GM18511 (cell line): ENCODE measurements at regions not wholly inside any gene's neighbourhood (a gene's known extent, or its start where the extent isn't known, plus 50 kb on each side); places are given as distances from the start of the nearest gene placed in this dataset.
"Not testable (repeated sequence)": the region's sequence is repeated elsewhere in the genome, so short reads cannot be mapped to it uniquely, and the experiment has no call there.

Experiments used
- ATAC-seq: cut with Tn5 transposase; IDR thresholded peaks from one replicate; pipeline ENCODE4 v1.9.1; 2021; ENCODE audit warnings: mild to moderate bottlenecking, moderate library complexity; ENCODE audit not compliant: unreplicated experiment

- ATAC-seq = no peak
Measured at GRCh38 chr7:51847461-51848134, 531.0 kb upstream of the COBL start.

GRCh38 chr7:51839130-51839529, 522.5 kb upstream of the COBL start:
- ATAC-seq = not testable (repeated sequence)

- no peak for ATAC-seq
Measured at GRCh38 chr7:51827631-51828030, 511.0 kb upstream of the COBL start.

GRCh38 chr7:51824050-51824449, 507.4 kb upstream of the COBL start:
- ATAC-seq = no peak

DNA sequence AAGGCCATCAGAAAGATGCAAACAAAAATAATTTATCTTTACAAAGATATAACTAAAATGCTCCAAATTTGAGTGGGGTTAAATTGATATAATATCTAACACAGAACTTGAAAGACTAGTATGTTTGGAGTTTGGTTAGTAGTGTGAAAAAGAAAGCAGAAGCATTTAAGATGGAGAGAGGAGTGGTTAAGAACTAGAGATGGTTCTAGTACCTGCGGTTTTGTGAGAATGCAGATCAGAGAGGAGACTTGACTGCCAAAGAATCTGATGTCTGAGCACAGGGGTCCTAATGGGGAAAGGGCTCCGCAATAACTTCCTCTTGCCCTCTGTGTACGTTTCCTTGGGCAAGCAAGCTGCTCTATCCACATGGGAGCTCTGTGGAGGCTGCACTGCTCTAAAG, 506.8 kb upstream of the COBL start:
- ATAC-seq = no peak

DNA sequence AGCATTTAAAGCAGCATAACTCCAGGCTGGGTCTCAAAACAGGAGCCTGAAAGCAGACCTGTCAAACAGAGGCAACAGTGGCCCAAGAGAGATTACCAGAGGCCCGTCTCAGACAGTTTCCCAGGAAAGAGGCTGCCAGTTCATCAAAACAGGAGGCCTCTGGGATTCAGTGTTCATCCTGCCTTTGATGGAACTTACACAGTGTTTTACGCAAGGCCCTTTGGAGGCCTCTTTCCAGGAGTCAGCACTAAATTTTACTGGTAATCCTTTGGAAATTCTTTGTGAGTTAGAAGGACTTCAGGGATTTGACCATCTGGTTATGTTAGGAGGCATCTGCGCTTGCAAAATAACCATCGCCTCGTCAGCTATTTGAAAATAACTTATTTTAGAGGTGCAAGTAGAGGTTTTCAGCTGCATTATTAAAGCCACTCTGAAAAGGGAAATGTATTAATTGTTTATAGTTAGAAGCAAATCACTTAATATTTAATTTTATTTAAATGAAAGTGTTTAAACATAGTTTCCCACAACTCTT, 501.2 kb upstream of the COBL start:
- no peak for ATAC-seq

- ATAC-seq = not testable (repeated sequence)
Measured at GRCh38 chr7:51805783-51806431, 489.3 kb upstream of the COBL start.

DNA sequence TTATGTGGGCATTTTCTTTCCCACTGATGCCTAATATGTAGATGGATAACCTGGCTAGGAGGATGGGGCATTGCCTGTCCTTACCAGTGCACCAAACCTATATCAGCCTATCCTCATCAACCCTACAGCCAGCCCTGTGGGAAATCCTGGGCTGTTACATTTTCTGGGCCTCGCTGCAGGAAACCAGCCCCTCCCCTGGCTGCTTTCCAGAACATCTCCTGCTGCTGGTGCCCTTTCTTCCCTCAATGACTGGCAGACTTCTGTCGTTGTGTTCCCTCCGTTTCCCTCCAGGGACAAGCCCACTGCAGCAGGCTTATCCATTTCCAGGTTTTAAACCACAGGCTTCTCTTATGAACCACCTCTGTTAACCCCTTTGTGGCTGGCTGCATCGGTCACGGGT, 486.1 kb upstream of the COBL start:
- ATAC-seq = no peak

DNA sequence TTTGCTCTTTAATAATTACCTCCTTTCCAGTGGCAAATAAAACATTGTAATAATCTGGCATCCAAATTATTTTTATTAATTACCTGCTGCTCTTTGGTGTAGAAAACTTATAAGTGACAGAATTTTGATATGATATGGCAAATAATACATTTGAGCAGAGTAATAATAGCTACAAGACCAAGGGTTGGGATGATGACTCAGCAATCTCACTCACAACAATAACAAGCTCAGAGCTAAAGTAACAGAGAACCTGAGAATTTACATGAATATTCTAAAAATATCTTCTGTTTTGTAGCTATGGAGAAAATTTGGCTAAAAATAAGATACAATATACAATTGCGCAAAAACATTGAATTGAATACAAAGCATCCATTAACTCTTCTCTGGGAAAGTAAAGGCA, 480.8 kb upstream of the COBL start:
- ATAC-seq = no peak

DNA sequence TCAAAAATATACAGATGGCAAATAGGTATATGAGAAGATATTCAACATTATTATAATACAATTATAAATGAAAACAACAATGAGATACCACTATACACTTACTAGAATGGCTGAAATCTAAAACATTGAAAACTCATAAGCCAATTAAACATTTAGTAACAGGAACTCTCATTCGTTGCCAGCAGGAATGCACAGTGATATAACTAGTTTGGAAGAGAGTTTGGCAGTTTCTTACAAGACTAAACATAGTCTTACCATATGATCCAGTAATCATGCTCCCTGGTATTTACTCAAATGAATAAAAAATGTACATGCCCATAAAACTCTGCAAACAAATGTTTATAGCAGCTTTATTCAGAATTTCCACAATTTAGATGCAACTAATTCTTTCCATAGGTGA, 476.2 kb upstream of the COBL start:
- no peak for ATAC-seq

DNA sequence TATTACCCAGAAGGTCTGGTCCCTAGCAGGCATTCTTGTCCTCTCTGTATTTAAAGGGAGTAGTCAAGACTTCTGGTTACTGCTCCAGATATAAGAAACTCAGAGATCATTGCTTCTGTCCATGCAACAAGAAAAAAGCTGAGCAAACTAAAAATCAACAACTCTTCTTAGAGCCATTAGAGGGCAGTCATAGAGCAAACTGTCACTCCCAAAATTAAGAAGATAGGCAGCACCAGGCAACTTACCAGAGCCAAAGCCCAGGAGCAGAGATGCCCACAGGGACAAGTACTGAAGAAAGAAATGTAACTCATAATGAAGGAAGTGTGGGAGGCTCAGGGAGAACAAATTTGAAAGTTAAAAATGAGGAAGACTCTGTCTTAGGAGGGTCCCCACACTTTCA, 472.9 kb upstream of the COBL start:
- no peak for ATAC-seq

- ATAC-seq = no peak
Measured at GRCh38 chr7:51786284-51786683, 469.7 kb upstream of the COBL start.

GRCh38 chr7:51785876-51786275, 469.3 kb upstream of the COBL start:
- ATAC-seq = no peak

DNA sequence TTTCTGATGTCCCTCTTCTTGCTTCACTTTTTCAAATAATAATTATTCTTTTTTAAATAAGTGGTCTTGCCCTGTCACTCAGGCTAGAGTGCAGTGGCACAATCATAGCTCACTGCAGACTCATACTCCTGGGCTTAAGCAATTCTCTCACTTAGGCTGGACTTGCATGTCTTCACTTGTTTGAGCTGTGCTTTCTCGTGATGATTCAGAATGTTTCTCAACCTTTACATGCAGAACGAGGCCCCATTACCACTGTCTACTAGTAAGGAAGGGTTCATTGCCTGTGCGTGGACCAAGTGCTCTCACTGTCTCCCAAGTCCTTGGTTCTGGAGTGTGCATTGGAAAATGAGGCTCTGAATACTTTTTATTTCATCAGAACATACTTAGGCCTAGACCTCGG, 468.6 kb upstream of the COBL start:
- no peak for ATAC-seq

GRCh38 chr7:51783241-51783640, 466.6 kb upstream of the COBL start:
- no peak for ATAC-seq

DNA sequence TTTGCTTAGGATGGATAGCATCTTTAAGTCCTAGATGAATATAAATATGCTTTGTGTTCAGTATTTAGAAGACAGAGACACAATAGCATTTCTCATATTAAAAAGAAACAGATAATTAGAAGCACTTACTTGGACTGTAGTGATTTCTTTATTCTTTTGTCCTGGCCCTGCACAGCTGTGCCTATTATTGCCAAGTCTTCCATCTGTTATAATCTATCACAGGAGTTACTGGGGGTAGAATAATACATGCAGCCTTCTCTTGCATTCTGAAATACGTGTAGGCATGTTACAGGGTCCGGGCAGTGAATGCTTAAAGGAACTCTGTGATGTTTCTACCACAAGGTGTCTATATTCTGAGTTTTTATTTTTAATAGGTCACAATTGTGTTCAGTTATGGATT, 461.5 kb upstream of the COBL start:
- no peak for ATAC-seq

DNA sequence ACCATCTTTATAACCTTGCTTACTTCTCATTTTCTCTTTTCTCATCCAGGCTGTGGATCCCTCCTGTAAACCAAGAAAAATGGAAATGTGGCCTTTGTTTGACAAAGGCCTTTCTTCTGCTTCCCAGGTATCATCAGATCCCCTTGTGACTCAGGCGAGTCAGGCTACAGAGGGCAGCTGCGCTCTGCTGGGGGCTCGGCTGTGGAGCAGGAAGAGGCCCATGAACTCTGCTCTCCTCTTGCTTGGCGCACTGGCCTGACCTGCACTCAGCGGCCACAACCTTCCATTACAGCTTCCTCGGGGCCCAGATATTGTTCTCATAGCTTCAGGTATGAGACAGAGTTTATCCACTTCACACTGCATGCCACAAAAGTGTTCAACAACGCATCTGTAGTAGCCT, 457.6 kb upstream of the COBL start:
- ATAC-seq = no peak

DNA sequence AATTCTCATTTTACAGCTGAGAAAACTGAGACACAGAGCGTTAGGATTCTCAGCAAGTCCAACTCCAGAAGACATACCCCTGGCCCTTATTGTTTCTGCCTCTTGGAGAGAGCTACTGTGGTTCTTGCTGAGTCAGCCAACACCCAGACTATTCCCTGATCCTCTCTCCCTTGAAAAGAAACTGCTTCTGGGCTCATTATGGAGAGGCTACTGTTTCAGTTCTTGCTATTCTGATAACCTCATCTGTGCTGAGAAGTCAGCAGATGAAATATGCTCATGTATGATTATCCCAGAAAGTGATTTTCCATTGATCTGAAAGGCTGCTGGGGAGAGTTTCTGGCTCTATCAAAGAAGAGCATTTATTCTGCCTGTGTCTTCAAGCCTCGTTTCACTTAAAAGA, 455.6 kb upstream of the COBL start:
- ATAC-seq = no peak

DNA sequence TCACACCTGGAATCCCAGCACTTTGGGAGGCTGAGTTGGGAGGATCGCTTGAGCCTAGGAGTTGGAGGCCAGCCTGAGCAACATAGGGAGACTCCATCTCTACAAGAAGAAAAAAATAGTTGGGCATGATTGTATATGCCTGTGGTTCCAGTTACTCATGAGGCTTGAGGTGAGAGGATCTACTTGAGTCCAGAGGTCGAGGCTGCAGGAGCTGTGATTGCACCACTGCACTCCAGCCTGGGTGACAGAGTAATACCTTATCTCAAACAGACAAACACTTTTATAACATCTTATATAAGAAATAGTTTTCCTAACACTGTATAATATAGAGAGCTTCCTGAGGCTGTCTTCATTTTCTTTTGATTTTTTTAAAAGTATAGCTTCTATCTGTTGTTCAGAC, 448.4 kb upstream of the COBL start:
- no peak for ATAC-seq

DNA sequence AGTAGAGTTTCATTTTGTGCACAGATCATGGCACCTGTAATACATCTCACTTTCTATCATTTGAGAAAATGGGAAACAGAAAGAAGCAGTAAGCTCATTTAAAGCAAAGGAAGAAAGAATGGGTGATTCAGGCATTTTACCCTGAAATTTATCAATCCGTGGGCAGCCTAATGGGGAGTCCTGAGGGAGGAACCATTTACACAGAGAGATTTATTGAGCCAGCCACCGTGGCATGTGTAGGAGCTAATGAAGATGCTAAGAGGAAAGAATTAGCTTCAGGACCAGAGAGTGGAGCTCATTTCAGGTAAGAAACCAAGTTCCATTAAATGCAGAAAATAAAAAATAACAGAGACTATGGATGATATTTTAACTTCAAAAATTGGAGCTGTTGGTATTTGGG, 443.4 kb upstream of the COBL start:
- ATAC-seq = no peak

- ATAC-seq = no peak
Measured at GRCh38 chr7:51757960-51758359, 441.4 kb upstream of the COBL start.

- ATAC-seq = no peak
Measured at GRCh38 chr7:51732951-51733350, 416.3 kb upstream of the COBL start.

- no peak for ATAC-seq
Measured at GRCh38 chr7:51732116-51732515, 415.5 kb upstream of the COBL start.
